ENCODE measurements at regions not wholly inside any gene's neighbourhood (a gene's known extent, or its start where the extent isn't known, plus 50 kb on each side); places are given as distances from the start of the nearest gene placed in this dataset.

DNA sequence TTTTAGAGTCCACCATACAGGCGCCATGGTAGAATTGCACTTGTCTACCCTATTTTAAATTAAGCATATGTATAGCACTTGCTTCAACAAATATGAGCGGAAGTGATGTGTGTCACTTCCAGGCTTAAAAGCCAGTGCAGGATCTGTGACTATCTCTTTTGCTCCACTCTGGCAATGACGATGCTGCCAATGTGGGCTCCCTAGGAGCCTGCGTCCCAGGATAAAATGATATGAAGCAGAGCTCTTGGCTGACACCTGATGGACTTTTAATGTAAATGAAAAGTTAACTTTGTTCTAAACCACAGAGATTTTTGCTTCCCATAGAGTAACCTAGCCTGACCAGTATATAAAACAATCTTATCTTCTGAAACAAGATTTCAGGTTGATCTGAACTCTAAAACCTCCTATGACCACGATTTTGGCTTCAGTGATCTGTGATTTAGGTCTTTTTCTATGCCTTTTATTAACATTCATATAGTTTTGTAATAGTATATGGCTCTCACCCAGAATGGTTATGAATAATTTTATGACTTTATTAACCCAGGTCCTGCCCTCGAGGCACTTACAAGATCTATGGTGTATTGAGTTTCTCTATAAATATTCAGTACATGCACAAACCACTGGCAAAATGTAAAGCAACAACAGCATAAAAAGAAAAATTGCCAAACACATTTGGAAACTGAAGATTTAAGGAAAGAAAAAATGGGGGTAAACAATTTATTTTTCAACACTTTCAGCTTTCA is 422.5 kb upstream of the PIK3C3 start:
- TF ChIP-seq, protein P1, sequence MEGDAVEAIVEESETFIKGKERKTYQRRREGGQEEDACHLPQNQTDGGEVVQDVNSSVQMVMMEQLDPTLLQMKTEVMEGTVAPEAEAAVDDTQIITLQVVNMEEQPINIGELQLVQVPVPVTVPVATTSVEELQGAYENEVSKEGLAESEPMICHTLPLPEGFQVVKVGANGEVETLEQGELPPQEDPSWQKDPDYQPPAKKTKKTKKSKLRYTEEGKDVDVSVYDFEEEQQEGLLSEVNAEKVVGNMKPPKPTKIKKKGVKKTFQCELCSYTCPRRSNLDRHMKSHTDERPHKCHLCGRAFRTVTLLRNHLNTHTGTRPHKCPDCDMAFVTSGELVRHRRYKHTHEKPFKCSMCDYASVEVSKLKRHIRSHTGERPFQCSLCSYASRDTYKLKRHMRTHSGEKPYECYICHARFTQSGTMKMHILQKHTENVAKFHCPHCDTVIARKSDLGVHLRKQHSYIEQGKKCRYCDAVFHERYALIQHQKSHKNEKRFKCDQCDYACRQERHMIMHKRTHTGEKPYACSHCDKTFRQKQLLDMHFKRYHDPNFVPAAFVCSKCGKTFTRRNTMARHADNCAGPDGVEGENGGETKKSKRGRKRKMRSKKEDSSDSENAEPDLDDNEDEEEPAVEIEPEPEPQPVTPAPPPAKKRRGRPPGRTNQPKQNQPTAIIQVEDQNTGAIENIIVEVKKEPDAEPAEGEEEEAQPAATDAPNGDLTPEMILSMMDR (conservative IDR thresholded peaks at IDR 0.05; ENCODE audit: low read length), result no peak
- TF ChIP-seq EZH2phosphoT487 (IDR thresholded peaks at IDR 0.05; ENCODE audit: borderline replicate concordance, low read depth, low read length), result no peak
